DMS 273 (cell line): ENCODE measurements at regions not wholly inside any gene's neighbourhood (a gene's known extent, or its start where the extent isn't known, plus 50 kb on each side); places are given as distances from the start of the nearest gene placed in this dataset.
"Not testable (repeated sequence)": the region's sequence is repeated elsewhere in the genome, so short reads cannot be mapped to it uniquely, and the experiment has no call there.

Experiments
- DNase-seq: peaks from one replicate; lab custom pipeline; 2025; ENCODE audit not compliant: unreplicated experiment; lab: John Stamatoyannopoulos, UW

DNA sequence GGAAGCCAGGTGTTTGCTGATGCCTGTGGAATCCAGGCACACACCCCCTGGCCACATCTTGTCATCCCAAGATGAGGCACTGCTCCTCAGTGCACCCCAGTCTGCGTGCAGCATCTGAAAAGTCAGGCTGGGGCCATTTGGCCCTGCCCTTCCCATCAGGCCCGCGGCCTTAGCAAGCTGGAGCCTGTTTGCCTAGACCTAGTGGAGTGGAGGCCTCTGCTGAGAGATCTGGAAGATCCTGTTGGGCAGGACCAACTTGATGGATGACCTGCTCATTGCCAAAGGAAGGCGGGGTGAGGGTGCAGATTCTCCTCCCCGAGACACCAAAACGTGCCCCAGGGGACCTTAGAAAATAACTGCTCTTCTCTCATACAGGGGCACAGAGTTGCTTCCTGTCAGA is 220.2 kb downstream of the SHQ1 start:
- no peak for DNase-seq

DNA sequence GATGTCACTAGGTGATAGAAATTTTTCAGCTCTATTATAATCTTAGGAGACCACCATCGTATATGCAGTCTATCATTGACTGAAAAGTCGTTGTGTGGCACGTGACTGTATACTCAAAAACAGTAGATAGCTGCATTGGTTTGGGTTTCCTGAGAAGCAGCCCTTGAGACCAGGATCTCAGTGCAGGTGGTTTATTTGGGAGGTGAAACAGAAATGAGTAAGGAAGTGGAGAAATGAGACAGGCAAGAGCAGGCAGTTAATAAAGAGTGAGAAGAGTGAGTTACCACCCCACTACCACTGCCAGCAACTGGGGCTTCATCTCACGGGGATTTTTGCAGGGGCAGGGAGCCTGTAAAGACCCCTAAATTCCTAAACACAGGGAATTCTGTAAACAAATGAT is 221.0 kb downstream of the SHQ1 start:
- DNase-seq, result no peak

DNA sequence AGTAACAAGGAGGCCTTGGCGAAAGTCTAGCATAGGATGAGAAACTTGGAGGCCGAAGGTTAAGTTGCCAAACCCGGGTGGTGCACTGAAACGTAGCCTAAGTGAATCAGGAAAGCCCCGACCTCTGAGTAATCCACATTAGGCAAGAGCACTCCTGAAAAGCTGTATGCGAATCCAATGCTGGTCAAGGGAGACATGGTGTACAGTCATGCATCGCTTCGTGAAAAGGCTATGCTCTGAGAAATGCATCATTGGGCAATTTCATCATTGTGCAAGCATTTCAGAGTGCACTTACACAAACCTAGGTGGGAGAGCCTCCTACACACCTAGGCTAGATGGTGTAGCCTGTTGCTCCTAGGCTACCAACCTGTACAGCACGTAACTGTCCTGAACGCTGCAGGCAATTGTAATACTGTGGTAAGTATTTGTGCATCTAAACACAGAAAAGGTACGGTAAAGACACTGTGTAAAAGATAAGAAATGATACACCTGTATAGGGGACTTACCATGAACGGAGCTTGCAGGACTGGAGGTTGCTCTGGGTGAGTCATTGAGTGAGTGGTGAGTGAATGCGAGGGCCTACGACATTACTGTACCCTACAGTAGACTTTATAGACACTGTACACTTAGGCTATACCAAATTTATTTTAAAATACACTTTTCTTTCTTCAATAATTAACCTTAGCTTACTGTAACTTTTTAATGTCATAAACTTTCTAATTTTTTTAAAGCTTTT is 222.5 kb downstream of the SHQ1 start:
- no peak for DNase-seq

DNA sequence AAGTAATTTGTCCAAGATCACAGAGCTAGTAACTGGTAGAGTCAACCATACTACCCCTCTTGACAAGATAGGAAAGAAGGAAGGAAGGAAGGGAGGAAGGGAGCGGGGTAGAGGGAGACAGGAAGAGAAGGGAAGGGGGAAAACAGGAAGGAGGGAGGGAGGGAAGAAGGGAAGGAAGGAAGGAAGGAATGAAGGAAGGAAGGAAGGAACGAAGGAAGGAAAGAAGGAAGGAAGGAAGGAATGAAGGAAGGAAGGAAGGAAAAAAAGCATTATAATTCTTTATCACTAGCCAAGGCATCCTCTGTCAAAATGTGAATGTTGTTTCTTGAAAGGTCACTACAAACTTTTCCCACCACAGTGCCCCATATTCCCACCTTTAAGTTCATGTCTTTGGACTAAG is 223.6 kb downstream of the SHQ1 start:
- DNase-seq, result no peak

DNA sequence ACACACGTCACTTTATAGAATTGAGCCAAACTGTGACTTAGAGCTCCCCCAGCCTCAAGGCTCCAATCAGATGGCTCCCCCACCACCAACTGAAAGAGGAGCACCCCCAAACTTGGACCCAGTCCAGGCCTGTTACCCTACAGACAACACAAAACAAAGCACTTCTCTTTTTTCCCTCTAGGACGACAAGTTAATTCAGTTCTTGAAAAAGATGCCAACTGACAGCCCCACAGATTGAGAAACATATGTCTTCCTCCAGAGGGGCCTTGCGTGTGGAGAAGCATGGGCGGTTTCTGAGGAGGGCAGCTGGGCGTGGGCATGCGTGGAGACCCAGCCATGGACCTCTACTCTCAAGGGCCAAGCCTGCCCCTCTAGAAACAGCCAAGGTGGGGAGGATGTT is 229.5 kb downstream of the SHQ1 start:
- no peak for DNase-seq

DNA sequence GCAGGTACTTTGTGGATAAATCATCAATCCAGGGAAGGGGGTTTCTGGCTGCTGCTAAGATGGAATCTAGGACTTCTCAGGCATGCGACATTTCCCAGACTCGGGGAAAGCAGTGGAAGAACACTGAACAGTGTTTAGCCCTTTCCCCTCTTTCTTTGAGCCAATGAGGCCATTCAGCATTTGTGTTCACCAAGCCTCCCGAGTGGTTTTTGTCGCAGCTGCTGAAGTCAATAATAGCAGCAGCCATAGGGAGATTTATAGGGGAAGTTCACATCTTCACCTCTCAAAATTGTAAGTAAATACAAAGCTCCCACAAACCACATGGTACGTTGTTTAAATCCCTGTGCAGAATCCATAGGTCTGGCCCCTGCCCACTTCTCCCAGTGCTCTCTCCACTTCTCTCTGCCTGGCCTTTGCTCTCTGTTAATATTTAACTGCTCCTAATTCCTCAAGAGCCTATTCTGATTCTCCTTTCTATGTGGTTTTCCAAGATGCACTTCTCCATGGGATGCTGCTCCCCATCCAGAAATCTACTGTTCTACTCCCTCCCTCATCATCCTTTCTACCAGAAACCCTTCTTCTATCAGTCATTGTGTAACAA is 230.7 kb downstream of the SHQ1 start:
- DNase-seq, result no peak

DNA sequence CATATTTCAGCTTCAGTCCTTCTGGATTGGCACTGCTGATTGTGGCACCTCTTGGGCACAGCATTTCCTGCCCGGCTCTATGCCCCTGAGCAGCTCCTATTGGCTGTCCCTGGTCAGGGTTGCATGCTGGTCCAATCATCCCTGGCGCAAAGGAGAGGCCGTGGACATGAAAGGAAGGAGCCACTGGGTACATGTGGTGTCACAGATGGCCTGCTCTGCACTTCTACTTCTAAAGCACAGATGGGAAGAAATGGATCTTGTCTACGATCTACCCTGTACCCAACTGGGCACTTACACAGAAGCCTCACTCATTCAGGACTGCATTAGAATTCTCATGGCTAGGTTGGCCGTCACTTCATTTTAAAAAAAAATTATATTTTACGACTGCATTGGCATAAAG is 232.5 kb downstream of the SHQ1 start:
- DNase-seq, result peak; percentile 80

DNA sequence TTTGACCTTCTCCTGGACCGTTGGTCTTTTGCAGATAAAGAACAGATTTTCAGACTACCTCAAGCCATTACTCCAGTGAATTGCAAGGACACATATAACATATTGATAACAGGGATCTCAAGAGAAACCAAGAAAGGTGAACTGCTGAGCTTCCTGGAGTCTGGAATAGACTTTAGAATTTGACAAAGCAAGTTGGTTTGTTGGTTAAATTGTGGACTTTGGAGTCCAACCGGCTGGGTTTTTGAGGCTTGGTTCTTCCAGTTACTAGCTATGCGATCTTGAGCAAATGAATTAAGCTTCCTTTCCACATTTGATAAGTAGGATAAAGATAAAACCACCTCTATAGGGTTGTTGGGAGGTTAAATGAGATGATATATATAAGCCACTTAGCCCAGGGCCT is 233.1 kb downstream of the SHQ1 start:
- DNase-seq, result no peak

DNA sequence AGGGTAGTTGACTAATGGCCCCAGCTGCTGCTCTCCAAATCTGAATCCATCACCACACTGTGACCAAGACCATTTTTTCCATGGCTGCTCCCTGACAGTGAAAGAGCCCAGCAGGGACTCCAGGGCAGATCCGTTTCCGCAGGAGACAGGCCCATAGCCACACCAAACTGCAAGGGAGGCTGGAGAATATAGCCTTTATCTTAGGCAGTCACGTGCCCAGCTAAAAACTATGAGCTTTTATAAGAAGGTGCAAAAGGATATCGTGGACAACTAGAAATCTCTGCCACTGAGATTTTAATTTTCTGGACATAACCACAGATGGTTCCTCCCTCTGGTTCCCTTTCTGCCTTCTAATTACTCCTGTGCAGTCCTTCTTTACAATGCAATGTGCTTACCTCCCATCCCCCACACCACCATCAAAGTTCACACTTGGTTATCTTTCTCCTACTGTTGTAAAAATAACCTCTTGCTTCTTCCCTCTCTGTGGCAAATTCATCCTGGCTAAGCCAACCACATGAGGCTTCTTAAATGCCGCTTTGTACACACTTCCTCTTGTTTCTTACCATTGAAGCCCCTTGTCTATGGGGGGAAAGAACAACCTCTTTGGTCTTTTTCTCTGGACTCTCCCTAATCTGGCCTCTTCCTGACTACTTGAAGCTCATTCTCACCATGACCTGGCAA is 233.7 kb downstream of the SHQ1 start:
- no peak for DNase-seq

DNA sequence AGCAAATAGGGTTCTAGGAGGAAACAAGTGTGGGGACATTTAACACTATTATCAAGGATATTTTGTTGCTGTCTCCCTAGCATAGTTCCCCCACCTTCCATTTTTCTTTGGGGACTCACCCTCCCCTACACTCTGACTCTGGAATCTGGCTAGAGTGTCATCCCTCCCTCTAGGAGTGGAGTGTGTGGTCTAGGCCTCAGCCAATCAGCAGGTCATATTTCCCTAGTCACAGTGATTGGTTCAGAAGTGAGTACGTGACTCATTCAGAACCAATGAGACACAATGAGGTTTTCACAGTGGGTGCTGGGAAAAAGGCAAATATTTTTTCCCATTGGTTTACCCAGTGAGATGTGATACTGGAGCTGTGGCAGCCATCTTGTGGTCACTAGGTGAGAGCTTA is 234.4 kb downstream of the SHQ1 start:
- DNase-seq, result no peak

DNA sequence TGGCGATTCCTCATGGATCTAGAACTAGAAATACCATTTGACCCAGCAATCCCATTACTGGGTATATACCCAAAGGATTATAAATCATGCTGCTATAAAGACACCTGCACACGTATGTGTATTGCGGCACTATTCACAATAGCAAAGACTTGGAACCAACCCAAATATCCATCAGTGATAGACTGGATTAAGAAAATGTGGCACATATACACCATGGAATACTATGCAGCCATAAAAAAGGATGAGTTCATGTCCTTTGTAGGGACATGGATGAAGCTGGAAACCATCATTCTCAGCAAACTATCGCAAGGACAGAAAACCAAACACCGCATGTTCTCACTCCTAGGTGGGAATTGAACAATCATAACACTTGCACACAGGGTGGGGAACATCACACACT is 239.1 kb downstream of the SHQ1 start:
- DNase-seq, result not testable (repeated sequence)

DNA sequence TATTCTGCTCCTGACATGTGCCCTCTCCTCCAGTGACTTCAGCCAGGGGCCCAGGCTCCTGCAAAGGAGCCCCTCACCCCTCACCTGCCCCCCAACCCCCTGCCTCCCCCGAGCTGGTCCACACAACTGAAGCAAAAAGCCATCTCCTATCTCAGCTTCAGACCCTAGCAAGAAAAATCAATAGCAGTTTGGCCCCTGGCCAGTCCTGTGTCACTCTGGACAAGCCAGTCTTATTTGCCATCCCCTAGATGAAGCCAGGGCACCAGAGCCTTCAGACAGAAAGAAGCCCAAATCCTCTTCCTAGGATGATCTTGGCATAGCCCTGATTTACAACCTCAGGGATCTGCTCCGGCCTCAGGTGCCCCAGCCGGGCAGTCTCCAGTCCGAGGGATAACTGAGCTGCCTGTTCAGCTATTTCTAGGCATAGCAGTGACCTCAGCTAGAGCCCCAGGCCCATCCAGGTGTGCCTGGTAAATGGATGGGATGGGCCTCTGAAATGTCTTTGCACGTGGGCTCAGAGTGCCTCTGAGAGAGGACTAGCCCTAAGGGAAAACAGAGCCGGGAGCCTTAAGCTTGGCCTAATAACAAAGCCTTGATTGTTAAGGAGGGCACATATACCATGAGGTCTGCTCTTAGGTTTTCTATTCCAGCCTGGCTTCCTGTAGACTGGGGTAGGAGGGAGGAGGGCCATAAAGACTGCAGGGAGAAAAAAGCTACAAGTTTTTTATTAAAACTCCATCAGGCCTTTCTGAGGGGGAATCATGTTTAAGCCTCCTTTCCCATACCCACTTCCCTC is 242.0 kb downstream of the SHQ1 start:
- DNase-seq, result no peak

DNA sequence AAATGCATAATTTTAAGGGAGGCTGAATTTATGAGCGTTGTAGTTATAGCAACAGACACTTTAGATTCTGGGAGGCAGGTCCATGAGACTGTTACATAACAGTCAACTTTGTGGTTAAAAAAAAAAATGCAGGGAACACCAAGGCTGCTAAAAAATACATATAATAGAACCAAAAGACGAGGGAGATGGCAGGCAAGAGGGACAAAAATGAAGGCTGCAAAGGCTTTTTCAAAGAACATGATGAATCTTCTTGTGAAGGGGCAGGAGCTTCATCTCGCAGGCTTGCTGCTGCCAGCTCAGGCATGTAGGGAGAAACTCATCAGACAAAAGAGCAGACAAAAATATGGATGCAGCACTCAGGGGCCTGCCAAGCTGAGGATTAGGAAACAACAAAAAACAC is 243.9 kb downstream of the SHQ1 start:
- no peak for DNase-seq

DNA sequence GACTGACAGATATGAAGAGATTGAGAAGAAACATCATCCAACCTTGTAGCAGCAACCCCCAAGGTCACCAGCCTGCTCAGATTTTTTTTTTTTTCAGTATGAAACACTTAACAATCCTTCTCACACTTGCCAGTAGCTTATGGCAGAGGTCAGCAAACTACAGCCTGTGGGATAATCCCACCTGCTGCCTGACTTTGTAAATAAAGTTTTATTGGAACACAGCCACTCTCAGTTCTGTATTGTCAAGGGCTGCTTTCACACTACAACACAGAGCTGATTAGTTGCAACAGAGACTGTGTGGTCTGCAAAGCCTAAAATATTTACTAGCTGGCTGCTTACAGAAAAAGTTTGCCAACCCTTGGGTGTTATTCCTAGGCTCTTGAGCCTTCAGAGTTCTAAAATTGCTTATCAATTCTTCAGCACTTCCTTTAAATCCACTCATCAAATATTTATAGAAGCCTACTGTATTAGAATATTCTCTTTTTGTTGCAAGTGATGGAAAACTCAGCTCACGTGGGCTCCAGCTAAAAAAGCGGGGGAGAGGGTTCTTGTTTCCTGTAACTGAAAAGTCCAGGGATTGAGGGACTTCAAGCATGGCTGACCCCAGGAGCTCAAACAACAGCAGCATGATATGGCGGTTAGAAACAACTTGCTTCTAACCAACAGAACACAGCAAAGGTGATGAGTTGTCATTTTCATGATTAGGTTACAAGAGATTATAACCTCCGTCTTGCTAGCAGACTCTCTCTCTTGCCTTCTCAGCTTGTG is 246.1 kb downstream of the SHQ1 start:
- no peak for DNase-seq

DNA sequence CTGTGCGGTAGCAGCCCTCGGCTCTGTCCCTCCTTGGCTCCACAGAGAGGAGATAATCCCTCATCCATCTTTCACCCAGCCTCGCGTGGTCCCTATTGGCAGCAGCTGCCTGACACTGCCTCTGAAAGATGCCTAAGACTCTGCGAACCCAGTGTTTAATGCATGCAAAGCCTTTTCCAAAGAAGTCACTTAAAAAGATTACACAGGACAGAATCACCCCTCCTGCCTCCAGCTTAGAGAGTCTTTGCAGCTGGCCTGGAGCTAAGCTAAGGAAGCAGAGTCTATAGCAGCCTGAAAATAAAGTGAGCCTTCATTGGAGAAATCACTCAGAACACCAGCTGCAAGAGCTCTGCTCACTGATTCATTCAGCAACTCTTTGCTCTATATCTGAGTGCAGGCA is 247.2 kb downstream of the SHQ1 start:
- no peak for DNase-seq

DNA sequence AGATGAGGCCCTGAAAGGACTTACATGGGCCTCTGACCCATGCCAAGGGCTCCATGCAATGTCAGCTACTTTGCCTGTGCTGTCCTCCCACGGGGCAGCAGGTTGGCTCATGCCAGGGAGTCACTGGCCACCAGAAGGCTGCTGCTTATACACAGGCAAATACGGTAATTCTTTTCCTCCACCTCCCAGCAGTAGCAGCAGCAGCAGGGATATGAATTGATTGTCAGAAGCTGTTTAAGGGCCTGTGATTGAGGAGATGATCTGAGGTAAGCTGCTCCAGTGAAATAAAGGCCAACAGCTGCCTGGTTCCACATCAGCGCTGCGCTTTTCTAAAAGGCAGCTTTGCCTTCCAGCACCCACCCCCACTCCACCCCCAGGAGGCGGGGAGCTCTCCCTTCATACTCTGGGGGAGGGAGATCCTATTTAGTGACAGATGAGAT is 250.5 kb downstream of the SHQ1 start:
- DNase-seq, result peak; percentile 23

DNA sequence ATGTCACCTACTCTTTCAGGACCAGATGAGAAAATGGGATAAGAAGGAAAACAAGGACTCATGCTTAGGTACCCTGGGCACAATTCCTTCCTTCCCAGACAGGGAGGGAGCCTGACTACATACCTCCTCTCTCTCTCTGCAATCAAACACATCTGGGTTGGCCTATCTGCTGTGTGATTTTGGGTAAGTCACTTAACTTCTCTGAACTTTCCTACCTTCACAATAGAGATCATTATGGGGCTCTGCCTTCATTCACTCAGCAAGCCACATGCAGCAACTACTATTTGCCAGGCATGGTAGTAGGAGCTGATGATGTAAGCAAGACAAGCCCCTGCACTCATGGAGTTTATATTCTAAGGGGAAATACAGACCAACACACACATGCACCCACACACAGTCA is 251.2 kb downstream of the SHQ1 start:
- DNase-seq, result no peak

DNA sequence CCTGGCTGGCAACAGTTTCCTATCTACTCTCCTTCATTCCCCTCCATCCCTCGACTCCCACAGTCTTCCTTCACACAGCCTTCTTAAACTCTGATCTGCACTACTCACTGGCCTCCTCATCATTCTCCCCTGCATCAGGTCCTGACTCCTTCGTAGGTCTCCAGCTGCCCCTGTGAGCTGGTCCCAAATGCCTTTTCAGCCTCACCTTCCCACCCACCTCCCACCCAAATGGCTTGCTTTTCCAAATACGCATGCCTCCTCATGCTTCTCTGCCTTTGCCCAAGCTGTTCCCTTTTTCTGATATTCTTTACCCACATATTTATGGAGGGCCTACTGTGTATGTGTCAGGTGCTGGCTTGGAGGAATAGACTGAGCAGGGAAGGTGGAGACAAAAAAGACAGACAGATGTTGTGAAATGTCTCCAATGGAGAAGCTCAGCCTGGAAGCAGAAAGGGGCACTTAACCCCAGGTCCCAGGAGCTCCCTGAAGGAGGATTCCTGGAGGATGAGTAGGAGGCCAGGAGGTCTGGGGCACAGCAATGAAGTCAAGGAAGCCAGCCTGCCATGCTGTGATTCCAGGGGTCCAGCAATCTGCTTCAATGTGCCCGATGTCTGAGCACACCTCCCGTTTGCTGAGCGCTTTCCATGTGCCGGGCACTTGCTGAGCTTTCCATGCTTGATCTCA is 252.2 kb downstream of the SHQ1 start:
- DNase-seq, result no peak

DNA sequence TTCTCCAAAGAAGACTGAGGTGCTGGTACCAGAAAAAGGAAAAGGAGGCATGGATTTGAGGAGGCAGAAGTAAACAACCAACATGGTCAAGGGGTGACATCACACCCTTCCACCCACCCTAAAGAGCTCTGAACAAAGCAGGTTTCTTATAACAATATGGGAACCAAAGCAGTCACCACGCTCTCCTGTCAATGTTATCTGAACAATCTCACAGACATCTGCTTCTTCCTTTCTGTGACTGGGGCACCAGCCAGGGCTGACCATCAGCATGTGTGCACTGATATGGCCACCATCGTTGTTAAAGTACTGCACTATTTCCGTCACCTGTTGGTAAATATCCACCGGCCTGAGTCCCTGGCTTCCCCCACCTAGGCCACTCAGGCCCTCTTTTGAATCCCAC is 252.9 kb downstream of the SHQ1 start:
- DNase-seq, result no peak

DNA sequence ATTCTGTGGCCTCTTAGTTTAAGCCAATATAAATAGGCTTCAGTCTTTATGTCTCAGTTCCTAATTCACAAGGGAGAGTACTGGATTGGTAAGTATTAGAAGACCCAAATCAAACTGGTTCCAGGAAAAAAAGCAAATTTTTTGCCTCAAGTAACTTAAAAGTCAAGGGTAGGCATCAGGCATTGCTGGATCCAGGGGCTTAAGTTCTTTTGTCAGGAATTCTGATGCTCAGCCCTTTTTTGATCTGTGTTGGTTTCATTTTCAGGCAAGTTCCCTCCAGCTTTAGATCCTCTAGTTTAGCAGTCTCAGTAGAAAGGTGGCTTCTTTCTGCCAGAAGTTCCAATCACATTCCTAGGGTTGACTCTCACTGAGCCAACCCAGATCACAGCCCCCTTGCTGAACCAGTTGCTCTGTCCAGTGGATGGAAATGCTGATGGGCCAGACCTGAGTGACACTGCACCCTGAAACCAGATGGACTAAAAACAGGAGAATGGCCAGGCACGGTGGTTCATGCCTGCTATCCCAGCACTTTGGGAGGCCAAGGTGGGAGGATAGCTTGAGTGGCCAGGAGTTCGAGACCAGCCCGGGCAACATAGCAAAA is 253.5 kb downstream of the SHQ1 start:
- no peak for DNase-seq
